WI38 (cell line): ENCODE measurements at regions not wholly inside any gene's neighbourhood (a gene's known extent, or its start where the extent isn't known, plus 50 kb on each side); places are given as distances from the start of the nearest gene placed in this dataset.

Source experiments
- H3K4me3 ChIP-seq: 2 replicates; pipeline ENCODE4 v1.5.1; 2011; ENCODE audit warnings: low read depth, mild to moderate bottlenecking, control low read depth, low read length
- TF ChIP-seq, protein P1 (sequence below): IDR thresholded peaks from 2 replicates; pipeline ENCODE4 v1.5.1; 2012; ENCODE audit warnings: low read depth, mild to moderate bottlenecking, control low read depth, low read length

GRCh38 chr4:128661479-128661878 is 148.0 kb upstream of the JADE1 start:
- TF ChIP-seq, protein P1, sequence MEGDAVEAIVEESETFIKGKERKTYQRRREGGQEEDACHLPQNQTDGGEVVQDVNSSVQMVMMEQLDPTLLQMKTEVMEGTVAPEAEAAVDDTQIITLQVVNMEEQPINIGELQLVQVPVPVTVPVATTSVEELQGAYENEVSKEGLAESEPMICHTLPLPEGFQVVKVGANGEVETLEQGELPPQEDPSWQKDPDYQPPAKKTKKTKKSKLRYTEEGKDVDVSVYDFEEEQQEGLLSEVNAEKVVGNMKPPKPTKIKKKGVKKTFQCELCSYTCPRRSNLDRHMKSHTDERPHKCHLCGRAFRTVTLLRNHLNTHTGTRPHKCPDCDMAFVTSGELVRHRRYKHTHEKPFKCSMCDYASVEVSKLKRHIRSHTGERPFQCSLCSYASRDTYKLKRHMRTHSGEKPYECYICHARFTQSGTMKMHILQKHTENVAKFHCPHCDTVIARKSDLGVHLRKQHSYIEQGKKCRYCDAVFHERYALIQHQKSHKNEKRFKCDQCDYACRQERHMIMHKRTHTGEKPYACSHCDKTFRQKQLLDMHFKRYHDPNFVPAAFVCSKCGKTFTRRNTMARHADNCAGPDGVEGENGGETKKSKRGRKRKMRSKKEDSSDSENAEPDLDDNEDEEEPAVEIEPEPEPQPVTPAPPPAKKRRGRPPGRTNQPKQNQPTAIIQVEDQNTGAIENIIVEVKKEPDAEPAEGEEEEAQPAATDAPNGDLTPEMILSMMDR: no peak
- H3K4me3 ChIP-seq: no peak overlapping the region

- TF ChIP-seq, protein P1: no peak
- no peak overlapping the region for H3K4me3 ChIP-seq
Observed at GRCh38 chr4:128660361-128661215, 148.9 kb upstream of the JADE1 start.

DNA sequence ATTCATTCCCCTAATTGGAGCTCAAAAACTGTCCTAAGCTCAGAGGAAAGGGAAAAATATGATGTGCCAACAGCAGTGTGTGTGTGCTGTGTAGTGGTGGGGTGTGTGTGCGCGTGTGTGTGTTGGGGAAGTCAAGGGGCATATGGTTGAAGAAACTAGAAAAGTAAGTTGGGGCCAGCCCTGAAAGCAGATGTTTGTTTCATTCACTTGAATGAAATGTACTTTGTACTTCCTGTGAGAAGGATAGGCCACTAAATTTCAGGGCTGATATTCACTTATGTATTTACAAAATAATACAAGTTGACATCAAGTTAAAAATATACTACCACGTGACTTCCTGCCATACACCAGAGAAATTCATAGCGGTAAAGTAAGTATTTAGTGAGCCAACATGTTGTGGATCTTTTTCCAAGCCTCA is 151.3 kb upstream of the JADE1 start:
- TF ChIP-seq, protein P1: no peak
- no peak overlapping the region for H3K4me3 ChIP-seq

- TF ChIP-seq, protein P1: no peak
- no peak overlapping the region for H3K4me3 ChIP-seq
Observed at GRCh38 chr4:128657638-128658037, 151.9 kb upstream of the JADE1 start.

DNA sequence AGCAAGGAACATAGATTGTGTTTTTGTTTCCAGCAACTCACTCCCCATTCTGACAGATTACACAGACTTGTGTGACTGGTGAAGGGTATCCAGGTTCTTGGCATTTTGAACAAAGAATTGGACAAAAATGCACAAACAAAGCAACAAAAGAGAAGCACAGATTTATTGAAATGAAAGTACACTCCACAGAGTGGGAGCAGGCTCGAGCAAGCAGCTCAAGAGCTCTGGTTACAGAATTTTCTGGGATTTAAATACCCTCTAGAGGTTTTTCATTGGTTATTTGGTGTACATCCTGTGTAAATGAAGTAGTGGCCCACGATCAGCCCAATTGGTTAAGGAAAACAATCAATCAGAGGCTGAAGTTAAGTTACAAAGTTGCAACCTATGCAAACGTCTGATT is 155.0 kb upstream of the JADE1 start:
- no peak overlapping the region for H3K4me3 ChIP-seq

DNA sequence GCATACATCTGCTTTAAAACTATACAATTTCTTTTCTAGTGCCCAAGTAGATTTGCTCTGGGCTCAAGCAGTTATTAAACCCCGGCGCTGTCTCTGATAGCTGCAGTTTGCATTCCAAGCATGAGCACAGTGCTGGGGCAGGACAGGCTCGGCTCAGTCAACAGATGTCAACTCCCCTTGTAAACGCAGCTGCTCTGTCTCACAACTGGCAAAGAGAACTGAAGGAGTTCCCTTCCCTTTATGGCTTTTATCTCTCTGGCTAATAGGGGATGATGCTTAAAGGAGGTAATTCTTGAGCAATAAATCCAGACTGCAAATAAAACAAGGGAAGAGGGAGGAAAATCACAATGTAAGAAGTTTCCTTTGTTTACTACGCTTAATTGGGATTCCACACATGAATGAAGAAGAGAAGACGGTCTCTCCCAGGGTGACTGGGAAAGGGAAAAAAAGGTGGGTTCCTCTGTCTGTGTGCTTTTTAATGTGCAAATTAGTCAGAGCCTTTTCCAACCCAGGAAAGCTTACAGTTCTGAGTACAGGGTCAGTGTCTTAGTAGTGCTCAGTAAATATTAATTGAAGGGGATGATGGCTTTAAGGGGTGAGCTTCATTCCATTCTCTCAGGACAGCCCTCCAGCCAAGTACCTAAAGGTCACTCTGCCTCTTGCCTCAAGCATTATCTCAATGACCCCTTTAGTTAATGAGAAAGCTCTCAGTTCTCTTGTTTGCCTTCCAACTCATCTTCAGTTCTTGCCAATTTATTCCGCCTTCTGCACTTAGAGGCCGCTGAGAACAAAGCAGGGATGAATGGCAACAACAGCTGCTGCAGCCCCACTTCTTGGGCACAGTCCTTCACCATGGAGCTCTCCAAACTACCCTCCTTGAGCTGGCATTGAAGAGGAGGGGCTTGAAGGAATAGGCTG is 155.7 kb upstream of the JADE1 start:
- TF ChIP-seq, protein P1: no peak
- H3K4me3 ChIP-seq: no peak overlapping the region

More for the DNA sequence above, 155.0 kb upstream of the JADE1 start:
- TF ChIP-seq, protein P1: no peak
